SK-N-SH (cell line): ENCODE measurements at regions not wholly inside any gene's neighbourhood (a gene's known extent, or its start where the extent isn't known, plus 50 kb on each side); places are given as distances from the start of the nearest gene placed in this dataset.

ENCODE experiments used
- CHD2 ChIP-seq: fragments of 150-350 bp; IDR thresholded peaks from 2 replicates; pipeline ENCODE4 v1.6.1; 2018; ENCODE audit warnings: low read length; ENCODE audit not compliant: partially characterized antibody
- JUND ChIP-seq: IDR thresholded peaks from 2 replicates; pipeline ENCODE4 v1.4.0; 2012
- RAD21 ChIP-seq: IDR thresholded peaks from 2 replicates; pipeline ENCODE4 v1.6.1; 2012; ENCODE audit warnings: mild to moderate bottlenecking, low read length
- TF ChIP-seq, protein P1 (sequence below): fragments of 200-600 bp; sonication (generic); IDR thresholded peaks from 2 replicates; pipeline ENCODE4 v1.6.1; 2017; ENCODE audit warnings: antibody characterized with exemption, mild to moderate bottlenecking, moderate library complexity
- TF ChIP-seq, protein P2 (sequence below): IDR thresholded peaks from 2 replicates; pipeline ENCODE4 v1.4.0; 2012; ENCODE audit warnings: low read depth, borderline replicate concordance
- TF ChIP-seq, protein P3 (sequence below): fragments of 150-350 bp; IDR thresholded peaks from 2 replicates; pipeline ENCODE4 v1.6.1; 2017; ENCODE audit warnings: antibody characterized with exemption, low read length, low read depth, borderline replicate concordance

DNA sequence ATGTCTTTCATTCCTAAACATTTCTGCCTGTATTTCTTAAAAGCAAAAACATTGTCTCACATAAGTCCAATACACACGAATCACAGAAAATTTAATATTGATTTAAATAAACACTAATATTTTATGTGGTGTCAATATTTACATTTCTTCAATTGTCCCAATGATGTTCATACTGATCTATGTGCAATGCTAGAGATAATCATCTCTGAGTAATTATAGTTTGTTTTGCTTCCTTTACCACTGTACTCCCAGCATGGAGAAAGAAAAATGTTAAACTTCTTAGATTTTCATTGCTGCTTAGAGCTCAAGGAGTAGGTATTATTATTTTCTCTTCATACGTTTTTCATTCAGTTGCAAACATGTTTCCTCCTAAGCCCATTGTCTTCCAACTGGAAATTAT lies 434.2 kb upstream of the PRR20A start:
- TF ChIP-seq, protein P1, sequence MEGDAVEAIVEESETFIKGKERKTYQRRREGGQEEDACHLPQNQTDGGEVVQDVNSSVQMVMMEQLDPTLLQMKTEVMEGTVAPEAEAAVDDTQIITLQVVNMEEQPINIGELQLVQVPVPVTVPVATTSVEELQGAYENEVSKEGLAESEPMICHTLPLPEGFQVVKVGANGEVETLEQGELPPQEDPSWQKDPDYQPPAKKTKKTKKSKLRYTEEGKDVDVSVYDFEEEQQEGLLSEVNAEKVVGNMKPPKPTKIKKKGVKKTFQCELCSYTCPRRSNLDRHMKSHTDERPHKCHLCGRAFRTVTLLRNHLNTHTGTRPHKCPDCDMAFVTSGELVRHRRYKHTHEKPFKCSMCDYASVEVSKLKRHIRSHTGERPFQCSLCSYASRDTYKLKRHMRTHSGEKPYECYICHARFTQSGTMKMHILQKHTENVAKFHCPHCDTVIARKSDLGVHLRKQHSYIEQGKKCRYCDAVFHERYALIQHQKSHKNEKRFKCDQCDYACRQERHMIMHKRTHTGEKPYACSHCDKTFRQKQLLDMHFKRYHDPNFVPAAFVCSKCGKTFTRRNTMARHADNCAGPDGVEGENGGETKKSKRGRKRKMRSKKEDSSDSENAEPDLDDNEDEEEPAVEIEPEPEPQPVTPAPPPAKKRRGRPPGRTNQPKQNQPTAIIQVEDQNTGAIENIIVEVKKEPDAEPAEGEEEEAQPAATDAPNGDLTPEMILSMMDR = no peak
- TF ChIP-seq JUND (no peak), CHD2 (no peak), RAD21 (no peak)
- TF ChIP-seq, protein P2, sequence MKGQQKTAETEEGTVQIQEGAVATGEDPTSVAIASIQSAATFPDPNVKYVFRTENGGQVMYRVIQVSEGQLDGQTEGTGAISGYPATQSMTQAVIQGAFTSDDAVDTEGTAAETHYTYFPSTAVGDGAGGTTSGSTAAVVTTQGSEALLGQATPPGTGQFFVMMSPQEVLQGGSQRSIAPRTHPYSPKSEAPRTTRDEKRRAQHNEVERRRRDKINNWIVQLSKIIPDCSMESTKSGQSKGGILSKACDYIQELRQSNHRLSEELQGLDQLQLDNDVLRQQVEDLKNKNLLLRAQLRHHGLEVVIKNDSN = no peak
- TF ChIP-seq, protein P3, sequence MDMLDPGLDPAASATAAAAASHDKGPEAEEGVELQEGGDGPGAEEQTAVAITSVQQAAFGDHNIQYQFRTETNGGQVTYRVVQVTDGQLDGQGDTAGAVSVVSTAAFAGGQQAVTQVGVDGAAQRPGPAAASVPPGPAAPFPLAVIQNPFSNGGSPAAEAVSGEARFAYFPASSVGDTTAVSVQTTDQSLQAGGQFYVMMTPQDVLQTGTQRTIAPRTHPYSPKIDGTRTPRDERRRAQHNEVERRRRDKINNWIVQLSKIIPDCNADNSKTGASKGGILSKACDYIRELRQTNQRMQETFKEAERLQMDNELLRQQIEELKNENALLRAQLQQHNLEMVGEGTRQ = no peak
